Ovary (tissue), 3 donors: ENCODE measurements at regions not wholly inside any gene's neighbourhood (a gene's known extent, or its start where the extent isn't known, plus 50 kb on each side); places are given as distances from the start of the nearest gene placed in this dataset.

Experiments
- EP300 ChIP-seq: sonication (generic); formaldehyde crosslinking; IDR thresholded peaks from one replicate; pipeline ENCODE4 v1.6.1; 2017; ENCODE audit warnings: antibody characterized with exemption
- POLR2A ChIP-seq: fragments of 450-650 bp; IDR thresholded peaks from one replicate; pipeline ENCODE4 v1.6.1; 2017; ENCODE audit warnings: antibody characterized with exemption, mild to moderate bottlenecking, moderate library complexity
- TF ChIP-seq, protein P1 (sequence below), 3 donors: fragments of 450-650 bp in 2 of 3; fragments of 200-600 bp in 1 of 3; IDR thresholded peaks; one replicate each; pipeline versions ENCODE4 v1.5.1 to v1.8.0; 2016 to 2022; ENCODE audit warnings: antibody characterized with exemption in 3 of 3, mild to moderate bottlenecking in 1 of 3
- donor health status: DM: no; HTN: no; CAD: no.

DNA sequence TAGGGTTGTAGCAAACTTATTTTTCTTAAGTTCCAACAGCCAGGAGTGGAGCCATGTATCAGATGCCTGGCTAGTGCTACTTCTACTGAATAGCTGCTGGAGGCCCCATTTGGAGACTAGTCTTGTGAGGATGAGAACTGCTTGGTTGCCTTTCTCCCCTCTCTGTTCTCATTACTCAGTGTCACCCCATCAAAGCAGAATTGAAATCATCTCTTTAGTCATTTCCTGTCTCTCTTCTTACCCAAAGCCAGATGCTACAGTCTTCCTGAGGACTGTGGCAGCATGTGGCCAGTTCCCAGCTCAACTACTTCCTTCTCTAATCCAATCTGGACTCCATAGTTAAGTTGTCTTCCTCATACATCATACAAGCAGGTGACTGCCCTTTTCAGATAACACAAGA, 197.5 kb downstream of the BRINP2 start:
- TF ChIP-seq, protein P1, sequence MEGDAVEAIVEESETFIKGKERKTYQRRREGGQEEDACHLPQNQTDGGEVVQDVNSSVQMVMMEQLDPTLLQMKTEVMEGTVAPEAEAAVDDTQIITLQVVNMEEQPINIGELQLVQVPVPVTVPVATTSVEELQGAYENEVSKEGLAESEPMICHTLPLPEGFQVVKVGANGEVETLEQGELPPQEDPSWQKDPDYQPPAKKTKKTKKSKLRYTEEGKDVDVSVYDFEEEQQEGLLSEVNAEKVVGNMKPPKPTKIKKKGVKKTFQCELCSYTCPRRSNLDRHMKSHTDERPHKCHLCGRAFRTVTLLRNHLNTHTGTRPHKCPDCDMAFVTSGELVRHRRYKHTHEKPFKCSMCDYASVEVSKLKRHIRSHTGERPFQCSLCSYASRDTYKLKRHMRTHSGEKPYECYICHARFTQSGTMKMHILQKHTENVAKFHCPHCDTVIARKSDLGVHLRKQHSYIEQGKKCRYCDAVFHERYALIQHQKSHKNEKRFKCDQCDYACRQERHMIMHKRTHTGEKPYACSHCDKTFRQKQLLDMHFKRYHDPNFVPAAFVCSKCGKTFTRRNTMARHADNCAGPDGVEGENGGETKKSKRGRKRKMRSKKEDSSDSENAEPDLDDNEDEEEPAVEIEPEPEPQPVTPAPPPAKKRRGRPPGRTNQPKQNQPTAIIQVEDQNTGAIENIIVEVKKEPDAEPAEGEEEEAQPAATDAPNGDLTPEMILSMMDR (IDR thresholded peaks at IDR 0.05) = no peak
- TF ChIP-seq POLR2A = no peak
- no peak for TF ChIP-seq EP300
